ENCODE measurements at regions not wholly inside any gene's neighbourhood (a gene's known extent, or its start where the extent isn't known, plus 50 kb on each side); places are given as distances from the start of the nearest gene placed in this dataset.

DNA sequence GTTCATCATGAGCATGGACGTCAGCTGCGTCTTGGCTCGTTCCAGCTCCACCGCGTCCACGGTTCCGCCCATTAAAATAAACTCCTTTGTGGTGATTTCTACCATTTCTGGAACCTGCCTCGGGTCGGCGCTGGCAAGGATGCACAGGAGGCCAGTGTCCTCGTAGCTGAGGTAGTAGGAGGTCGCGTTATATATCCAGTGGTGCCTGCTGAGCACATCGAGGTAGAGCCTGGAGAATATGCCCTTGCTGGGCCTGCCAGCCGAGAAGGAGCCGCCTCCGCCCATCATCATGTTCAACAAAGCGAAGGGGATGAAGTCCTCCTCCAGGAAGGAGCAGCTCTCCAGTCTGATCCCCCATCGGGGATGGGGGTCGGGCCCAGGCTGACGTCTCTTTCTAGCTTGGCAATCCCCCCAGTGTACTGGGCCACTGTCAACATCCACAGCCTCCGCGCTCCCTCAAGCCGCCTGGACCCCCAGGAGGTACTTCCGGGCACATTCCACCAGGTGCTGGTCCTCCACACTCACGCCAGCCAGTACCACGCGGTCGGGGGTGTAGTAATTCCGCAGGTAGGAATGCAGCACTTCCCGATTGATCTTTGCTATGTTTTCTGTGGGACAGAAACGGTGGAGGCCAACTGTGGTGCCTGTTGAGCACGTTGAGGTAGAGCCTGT lies 120.9 kb upstream of the GRID2 start:
- Histone ChIP-seq H3K4me3 (ENCODE audit: low read depth, low read length) (no peak overlapping the region), H3K36me3 (ENCODE audit: control insufficient read depth, insufficient read depth, low read length) (no peaks in the 10 kb centered on the region), H3K27me3 (ENCODE audit: control insufficient read depth, insufficient read depth, low read length) (no peaks in the 10 kb centered on the region)
- DNase-seq (ENCODE audit: low read depth) = no peak
- TF ChIP-seq, protein P1, sequence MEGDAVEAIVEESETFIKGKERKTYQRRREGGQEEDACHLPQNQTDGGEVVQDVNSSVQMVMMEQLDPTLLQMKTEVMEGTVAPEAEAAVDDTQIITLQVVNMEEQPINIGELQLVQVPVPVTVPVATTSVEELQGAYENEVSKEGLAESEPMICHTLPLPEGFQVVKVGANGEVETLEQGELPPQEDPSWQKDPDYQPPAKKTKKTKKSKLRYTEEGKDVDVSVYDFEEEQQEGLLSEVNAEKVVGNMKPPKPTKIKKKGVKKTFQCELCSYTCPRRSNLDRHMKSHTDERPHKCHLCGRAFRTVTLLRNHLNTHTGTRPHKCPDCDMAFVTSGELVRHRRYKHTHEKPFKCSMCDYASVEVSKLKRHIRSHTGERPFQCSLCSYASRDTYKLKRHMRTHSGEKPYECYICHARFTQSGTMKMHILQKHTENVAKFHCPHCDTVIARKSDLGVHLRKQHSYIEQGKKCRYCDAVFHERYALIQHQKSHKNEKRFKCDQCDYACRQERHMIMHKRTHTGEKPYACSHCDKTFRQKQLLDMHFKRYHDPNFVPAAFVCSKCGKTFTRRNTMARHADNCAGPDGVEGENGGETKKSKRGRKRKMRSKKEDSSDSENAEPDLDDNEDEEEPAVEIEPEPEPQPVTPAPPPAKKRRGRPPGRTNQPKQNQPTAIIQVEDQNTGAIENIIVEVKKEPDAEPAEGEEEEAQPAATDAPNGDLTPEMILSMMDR (IDR thresholded peaks at IDR 0.05; ENCODE audit: insufficient read depth, low read length, poor library complexity, severe bottlenecking) = no peak

DNA sequence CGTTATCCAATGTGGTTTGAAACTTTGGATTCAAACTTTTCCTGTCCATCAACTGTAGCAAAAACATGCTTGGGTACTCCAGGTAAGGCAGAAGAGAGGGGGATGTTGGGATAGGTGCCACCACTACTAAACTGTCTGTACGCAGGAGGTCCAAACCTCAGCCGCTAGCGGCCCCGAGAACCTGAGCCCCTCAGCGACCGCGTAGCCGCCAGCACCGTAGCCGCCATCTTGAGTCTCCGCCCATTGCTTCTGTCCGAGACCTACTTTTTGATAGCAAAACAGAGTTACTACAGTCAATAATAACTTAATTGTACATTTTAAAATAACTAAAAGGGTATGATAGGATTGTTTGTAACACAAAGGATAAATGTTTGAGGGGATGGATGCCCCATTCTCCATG lies 119.9 kb upstream of the GRID2 start:
- no peak for DNase-seq (ENCODE audit: low read depth)
- Histone ChIP-seq H3K4me3 (ENCODE audit: low read depth, low read length) (no peak overlapping the region), H3K27me3 (ENCODE audit: control insufficient read depth, insufficient read depth, low read length) (no peaks in the 10 kb centered on the region), H3K36me3 (ENCODE audit: control insufficient read depth, insufficient read depth, low read length) (no peaks in the 10 kb centered on the region)
- TF ChIP-seq, protein P1 (IDR thresholded peaks at IDR 0.05; ENCODE audit: insufficient read depth, low read length, poor library complexity, severe bottlenecking) = no peak

DNA sequence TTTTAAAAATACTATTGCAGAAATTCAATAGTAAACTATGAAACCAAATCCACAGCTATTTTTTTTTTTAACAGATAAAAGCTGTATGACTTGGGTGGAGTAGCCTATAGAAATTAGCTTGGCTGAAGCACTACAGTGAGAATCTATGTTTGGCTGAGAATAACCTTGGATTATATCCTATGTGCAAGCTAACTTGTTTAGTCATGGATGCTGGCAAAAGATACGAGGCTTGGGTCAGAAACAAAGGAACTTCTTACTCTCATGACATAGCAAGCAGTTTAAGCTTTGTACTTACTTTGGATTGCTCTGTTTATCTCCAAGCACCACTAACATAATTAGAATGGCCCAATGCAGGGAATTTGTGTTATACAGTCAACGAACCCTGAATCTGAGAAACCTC lies 119.2 kb upstream of the GRID2 start:
- no peaks in the 10 kb centered on the region for H3K36me3 ChIP-seq (ENCODE audit: control insufficient read depth, insufficient read depth, low read length)
- no peak for DNase-seq (ENCODE audit: low read depth)
- no peak overlapping the region for H3K4me3 ChIP-seq (ENCODE audit: low read depth, low read length)
- TF ChIP-seq, protein P1 (IDR thresholded peaks at IDR 0.05; ENCODE audit: insufficient read depth, low read length, poor library complexity, severe bottlenecking) = no peak
- H3K27me3 ChIP-seq (ENCODE audit: control insufficient read depth, insufficient read depth, low read length) = no peaks in the 10 kb centered on the region

DNA sequence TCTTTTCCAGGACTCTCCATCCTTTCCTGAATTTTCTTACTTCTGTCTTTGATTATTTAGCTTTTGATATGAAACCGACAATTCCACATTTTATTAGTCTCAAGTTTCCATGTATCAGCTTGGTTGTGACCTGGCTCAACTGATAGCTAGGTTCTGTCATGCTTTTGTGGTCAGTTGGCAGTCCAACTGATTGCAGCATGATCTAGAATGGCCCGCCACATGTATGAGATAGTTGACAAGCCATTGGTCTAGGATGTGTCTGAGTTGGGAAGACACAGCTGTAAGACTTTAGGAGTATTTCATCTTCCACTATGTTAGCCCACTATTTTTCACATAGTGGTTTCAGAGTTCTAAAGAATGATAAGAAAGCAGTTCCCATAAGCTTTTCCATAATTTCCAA lies 117.5 kb upstream of the GRID2 start:
- TF ChIP-seq, protein P1 (IDR thresholded peaks at IDR 0.05; ENCODE audit: insufficient read depth, low read length, poor library complexity, severe bottlenecking) = no peak
- DNase-seq (ENCODE audit: low read depth) = no peak
- Histone ChIP-seq H3K27me3 (ENCODE audit: control insufficient read depth, insufficient read depth, low read length) (no peaks in the 10 kb centered on the region), H3K36me3 (ENCODE audit: control insufficient read depth, insufficient read depth, low read length) (no peaks in the 10 kb centered on the region), H3K4me3 (ENCODE audit: low read depth, low read length) (no peak overlapping the region)

DNA sequence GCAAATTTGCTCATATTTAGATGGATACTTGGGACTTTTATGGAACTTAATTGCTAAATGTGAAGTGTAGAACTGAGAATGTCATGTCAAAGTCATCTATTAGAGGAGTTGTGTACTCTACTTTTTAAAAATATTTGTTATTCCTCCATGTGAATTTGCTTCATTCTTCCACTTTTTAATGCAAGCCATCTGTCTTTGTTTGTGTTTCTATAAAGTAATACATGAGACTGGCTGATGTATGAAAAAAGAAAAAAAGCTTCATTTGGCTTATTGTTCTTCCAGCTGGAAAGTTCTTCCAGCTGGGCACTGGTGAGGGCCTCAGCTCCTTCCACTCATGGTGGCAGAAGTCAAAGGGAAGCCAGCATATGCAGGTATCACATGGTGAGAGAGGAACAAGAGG lies 114.6 kb upstream of the GRID2 start:
- TF ChIP-seq, protein P1 (IDR thresholded peaks at IDR 0.05; ENCODE audit: insufficient read depth, low read length, poor library complexity, severe bottlenecking) = no peak
- H3K36me3 ChIP-seq (ENCODE audit: control insufficient read depth, insufficient read depth, low read length) = no peaks in the 10 kb centered on the region
- no peaks in the 10 kb centered on the region for H3K27me3 ChIP-seq (ENCODE audit: control insufficient read depth, insufficient read depth, low read length)
- DNase-seq (ENCODE audit: low read depth) = no peak
- no peak overlapping the region for H3K4me3 ChIP-seq (ENCODE audit: low read depth, low read length)

DNA sequence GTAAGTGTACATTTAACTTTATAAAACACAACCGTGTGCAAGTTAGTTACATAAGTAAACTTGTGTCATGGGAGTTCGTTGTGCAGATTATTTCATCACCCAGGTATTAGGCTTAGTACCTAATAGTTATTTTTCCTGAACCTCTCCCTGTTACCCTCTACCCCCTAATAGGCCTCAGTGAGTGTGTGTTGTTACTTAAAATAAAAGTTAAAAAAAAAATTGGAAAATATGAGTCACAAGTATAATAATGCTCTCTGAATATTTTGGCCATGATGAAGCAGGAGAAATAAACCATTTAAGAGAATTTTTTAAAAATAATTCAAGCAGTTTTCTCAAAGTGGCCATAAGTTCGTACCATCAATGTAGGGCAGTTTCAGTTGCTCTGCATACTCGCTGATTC lies 105.1 kb upstream of the GRID2 start:
- H3K27me3 ChIP-seq (ENCODE audit: control insufficient read depth, insufficient read depth, low read length) = no peaks in the 10 kb centered on the region
- H3K4me3 ChIP-seq (ENCODE audit: low read depth, low read length) = no peak overlapping the region
- H3K36me3 ChIP-seq (ENCODE audit: control insufficient read depth, insufficient read depth, low read length) = no peaks in the 10 kb centered on the region
- DNase-seq (ENCODE audit: low read depth) = no peak
- TF ChIP-seq, protein P1 (IDR thresholded peaks at IDR 0.05; ENCODE audit: insufficient read depth, low read length, poor library complexity, severe bottlenecking) = no peak

Measured in kidney epithelial cell (primary cell).